ENCODE measurements at regions not wholly inside any gene's neighbourhood (a gene's known extent, or its start where the extent isn't known, plus 50 kb on each side); places are given as distances from the start of the nearest gene placed in this dataset.

DNA sequence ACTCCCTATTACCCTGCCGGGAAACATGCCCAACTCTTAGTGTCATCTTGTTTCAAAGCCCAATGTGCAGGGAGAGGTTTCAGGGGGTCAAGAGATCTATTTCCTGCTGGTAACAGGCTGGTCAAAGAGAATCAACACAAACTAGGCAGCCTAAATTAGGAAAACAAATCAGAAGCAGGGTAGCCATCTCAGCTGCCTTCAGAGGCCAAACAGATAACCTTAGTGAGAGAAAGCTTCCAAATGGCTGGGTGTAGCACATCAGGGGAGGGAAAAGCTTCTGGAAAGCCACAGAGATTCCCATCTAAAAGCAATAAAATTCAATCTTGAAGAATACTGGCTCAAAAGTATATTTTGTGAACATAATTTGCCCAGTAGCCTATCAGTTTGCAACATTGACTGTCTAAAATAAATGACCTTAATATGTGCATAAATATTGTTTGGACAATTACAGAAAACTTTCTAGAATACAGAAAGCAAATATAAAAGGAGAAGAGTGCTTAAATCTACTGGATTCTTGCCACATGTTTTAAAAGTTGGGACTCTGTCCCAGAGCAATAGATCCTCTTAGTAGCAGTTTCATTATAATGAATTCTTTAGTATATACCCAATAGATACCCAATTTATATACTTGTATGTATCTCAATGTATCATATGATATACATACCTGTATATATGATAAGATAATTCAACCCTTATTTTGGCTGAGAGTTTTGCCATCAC, 371.9 kb upstream of the RARB start:
- no peak for DNase-seq (ENCODE audit: low read depth)
- ChIA-PET CTCF (no interaction called here), POLR2A (no interaction called here)
- Histone ChIP-seq H3K27me3 (ENCODE audit: control insufficient read depth, insufficient read depth, low read length) (no peaks in the 10 kb centered on the region), H3K36me3 (ENCODE audit: control insufficient read depth, insufficient read depth, low read length) (no peaks in the 10 kb centered on the region), H3K4me3 (ENCODE audit: low read depth, low read length) (no peak overlapping the region)
- TF ChIP-seq, protein P1, sequence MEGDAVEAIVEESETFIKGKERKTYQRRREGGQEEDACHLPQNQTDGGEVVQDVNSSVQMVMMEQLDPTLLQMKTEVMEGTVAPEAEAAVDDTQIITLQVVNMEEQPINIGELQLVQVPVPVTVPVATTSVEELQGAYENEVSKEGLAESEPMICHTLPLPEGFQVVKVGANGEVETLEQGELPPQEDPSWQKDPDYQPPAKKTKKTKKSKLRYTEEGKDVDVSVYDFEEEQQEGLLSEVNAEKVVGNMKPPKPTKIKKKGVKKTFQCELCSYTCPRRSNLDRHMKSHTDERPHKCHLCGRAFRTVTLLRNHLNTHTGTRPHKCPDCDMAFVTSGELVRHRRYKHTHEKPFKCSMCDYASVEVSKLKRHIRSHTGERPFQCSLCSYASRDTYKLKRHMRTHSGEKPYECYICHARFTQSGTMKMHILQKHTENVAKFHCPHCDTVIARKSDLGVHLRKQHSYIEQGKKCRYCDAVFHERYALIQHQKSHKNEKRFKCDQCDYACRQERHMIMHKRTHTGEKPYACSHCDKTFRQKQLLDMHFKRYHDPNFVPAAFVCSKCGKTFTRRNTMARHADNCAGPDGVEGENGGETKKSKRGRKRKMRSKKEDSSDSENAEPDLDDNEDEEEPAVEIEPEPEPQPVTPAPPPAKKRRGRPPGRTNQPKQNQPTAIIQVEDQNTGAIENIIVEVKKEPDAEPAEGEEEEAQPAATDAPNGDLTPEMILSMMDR (IDR thresholded peaks at IDR 0.05; ENCODE audit: insufficient read depth, low read depth, low read length), result no peak

DNA sequence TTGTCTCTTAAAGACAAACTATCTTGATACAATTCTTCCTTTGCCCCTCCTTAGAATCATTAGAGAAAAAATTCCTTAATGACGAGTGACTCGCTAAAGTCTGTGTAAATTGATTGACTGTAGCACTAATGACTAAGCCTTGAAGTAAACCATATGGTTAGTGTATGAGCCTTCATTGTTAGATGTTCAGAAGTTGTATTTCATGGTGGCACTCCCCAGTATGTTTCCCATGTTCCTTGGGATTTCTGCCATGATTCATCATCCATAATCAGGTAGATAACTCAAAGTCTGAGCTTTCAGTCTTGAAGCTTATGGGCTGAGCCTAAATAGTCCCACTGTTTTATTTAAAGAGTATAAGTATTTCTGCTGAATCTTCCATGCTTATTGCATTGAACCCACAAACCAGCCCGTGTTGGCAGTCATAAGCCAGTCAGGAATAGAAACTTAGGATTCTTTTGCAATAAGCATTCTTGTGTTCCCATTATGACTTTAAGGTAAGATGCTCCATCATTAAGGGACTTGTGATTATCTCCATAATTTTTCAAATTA, 371.2 kb upstream of the RARB start:
- TF ChIP-seq, protein P1 (IDR thresholded peaks at IDR 0.05; ENCODE audit: insufficient read depth, low read depth, low read length), result no peak
- CTCF ChIA-PET, result interaction anchor here (0.6 kb wide), 1 partner anchor 176 kb away, joined by 3 read pairs; no protein-coding TSS in a partner anchor
- no peaks in the 10 kb centered on the region for H3K36me3 ChIP-seq (ENCODE audit: control insufficient read depth, insufficient read depth, low read length)
- no peaks in the 10 kb centered on the region for H3K27me3 ChIP-seq (ENCODE audit: control insufficient read depth, insufficient read depth, low read length)
- POLR2A ChIA-PET, result no interaction called here
- H3K4me3 ChIP-seq (ENCODE audit: low read depth, low read length), result no peak overlapping the region
- DNase-seq (ENCODE audit: low read depth), result no peak

DNA sequence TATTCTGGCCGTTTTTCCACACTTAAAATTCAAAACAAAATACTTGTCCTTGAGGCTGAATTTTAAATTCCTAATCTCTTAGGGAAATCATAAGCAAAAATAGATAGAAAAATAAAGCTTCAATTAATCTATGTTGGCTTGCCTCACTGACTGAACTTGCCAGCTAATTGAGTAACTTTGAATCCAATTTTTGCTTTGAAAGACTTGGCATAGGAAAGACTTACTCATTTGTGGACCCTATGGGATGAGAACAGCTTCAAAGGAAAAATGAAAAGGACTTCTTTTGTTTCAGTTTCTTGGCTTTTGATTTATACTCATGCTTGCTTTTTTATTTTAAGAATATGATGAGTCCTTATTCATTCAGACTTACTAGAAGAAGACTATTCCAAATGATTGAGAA, 370.7 kb upstream of the RARB start:
- ChIA-PET CTCF (interaction anchor here (0.6 kb wide), 1 partner anchor 175 kb away, joined by 3 read pairs; no protein-coding TSS in a partner anchor), POLR2A (no interaction called here)
- TF ChIP-seq, protein P1 (IDR thresholded peaks at IDR 0.05; ENCODE audit: insufficient read depth, low read depth, low read length), result no peak
- Histone ChIP-seq H3K36me3 (ENCODE audit: control insufficient read depth, insufficient read depth, low read length) (no peaks in the 10 kb centered on the region), H3K4me3 (ENCODE audit: low read depth, low read length) (no peak overlapping the region), H3K27me3 (ENCODE audit: control insufficient read depth, insufficient read depth, low read length) (no peaks in the 10 kb centered on the region)
- no peak for DNase-seq (ENCODE audit: low read depth)

DNA sequence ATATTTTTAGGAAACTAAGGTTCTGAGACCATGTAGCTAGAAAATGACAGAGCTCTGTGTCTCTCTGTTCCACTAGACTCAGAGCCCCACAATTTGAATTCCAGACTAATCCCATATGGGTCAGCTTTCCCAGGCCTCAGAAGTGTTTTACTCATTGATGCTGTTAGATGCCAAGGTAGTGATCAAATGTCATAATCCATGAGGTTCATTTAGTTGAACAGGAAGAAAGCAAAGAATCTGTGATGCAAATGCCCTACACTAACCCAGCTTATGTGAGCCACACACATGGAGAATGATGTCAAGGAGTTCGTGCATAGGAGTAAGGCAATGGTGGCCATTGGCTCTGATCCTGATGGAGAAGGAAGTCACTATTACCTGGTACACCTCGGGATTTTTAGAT, 363.4 kb upstream of the RARB start:
- CTCF ChIA-PET, result interaction anchor here (1.3 kb wide), 1 partner anchor 19 kb away, joined by 4 read pairs; no protein-coding TSS in a partner anchor
- H3K36me3 ChIP-seq (ENCODE audit: control insufficient read depth, insufficient read depth, low read length), result no peaks in the 10 kb centered on the region
- H3K4me3 ChIP-seq (ENCODE audit: low read depth, low read length), result no peak overlapping the region
- TF ChIP-seq, protein P1 (IDR thresholded peaks at IDR 0.05; ENCODE audit: insufficient read depth, low read depth, low read length), result no peak
- DNase-seq (ENCODE audit: low read depth), result no peak
- H3K27me3 ChIP-seq (ENCODE audit: control insufficient read depth, insufficient read depth, low read length), result no peaks in the 10 kb centered on the region
- POLR2A ChIA-PET, result no interaction called here

DNA sequence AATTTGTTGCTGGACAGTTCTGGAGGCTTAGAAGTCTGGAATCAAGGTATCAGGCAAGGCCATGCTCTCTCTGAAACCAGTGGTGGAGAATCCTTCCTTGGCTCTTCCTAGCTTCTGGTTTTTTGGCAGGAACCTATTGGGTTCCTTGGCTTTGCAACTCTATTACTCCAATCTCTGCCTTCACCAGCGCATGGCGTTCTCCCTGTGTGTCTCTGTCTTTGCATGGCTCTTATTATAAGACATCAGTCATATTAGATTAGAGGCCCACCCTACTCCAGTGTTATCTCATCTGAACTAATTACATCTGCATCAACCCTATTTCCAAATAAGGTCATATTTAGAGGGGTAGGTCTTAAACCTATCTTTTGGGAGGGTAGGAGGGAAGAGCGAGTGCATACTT, 358.1 kb upstream of the RARB start:
- POLR2A ChIA-PET, result no interaction called here
- Histone ChIP-seq H3K4me3 (ENCODE audit: low read depth, low read length) (no peak overlapping the region), H3K36me3 (ENCODE audit: control insufficient read depth, insufficient read depth, low read length) (no peaks in the 10 kb centered on the region), H3K27me3 (ENCODE audit: control insufficient read depth, insufficient read depth, low read length) (no peaks in the 10 kb centered on the region)
- CTCF ChIA-PET, result no interaction called here
- DNase-seq (ENCODE audit: low read depth), result no peak
- TF ChIP-seq, protein P1 (IDR thresholded peaks at IDR 0.05; ENCODE audit: insufficient read depth, low read depth, low read length), result no peak
